ENCODE measurements at regions not wholly inside any gene's neighbourhood (a gene's known extent, or its start where the extent isn't known, plus 50 kb on each side); places are given as distances from the start of the nearest gene placed in this dataset.

- Histone ChIP-seq H3K27ac (no peak overlapping the region), H3K79me2 (ENCODE audit: insufficient read depth, low read depth) (no peaks in the 10 kb centered on the region), H3K36me3 (ENCODE audit: insufficient read depth) (no peaks in the 10 kb centered on the region), H3K9ac (no peak overlapping the region), H3K4me1 (ENCODE audit: low read depth, poor library complexity, severe bottlenecking) (no peaks in the 10 kb centered on the region), H3K4me2 (no peak overlapping the region), H4K20me1 (ENCODE audit: insufficient read depth) (no peaks in the 10 kb centered on the region), H2AFZ (ENCODE audit: low read depth) (no peak overlapping the region), H3K4me3 (IDR thresholded peaks at IDR 0.05; ENCODE audit: insufficient read depth, low read depth, low read length) (no peak overlapping the region), H3K27me3 (ENCODE audit: insufficient read depth, low read depth) (no peaks in the 10 kb centered on the region)
- TF ChIP-seq, protein P1, sequence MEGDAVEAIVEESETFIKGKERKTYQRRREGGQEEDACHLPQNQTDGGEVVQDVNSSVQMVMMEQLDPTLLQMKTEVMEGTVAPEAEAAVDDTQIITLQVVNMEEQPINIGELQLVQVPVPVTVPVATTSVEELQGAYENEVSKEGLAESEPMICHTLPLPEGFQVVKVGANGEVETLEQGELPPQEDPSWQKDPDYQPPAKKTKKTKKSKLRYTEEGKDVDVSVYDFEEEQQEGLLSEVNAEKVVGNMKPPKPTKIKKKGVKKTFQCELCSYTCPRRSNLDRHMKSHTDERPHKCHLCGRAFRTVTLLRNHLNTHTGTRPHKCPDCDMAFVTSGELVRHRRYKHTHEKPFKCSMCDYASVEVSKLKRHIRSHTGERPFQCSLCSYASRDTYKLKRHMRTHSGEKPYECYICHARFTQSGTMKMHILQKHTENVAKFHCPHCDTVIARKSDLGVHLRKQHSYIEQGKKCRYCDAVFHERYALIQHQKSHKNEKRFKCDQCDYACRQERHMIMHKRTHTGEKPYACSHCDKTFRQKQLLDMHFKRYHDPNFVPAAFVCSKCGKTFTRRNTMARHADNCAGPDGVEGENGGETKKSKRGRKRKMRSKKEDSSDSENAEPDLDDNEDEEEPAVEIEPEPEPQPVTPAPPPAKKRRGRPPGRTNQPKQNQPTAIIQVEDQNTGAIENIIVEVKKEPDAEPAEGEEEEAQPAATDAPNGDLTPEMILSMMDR (conservative IDR thresholded peaks at IDR 0.05; ENCODE audit: low read depth, low read length): no peak
These were observed 1262.9 kb downstream of the FSCB start for GRCh38 chr14:43244142-43244625.

DNA sequence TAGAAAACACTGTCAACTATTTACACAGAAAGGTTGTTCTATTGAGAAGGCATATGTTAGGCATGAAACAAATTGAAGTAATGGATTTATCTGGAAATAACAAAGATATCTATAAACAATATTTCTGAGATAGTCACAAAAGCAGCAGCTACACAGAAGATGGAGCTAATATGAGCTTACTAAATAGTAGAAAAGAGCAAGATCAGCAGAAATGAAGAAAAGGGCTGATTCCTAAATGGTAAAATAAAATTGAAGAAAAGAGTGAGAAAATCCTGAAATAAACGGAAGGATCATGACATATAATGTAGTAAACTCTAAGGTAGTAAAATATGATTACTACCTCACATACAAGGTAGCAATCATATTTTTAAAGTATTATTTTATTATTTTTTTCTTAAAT is 1263.9 kb downstream of the FSCB start:
- Histone ChIP-seq H3K4me1 (ENCODE audit: low read depth, poor library complexity, severe bottlenecking) (no peaks in the 10 kb centered on the region), H3K4me2 (no peak overlapping the region)

GRCh38 chr14:43232261-43232660 is 1274.8 kb downstream of the FSCB start:
- no peak overlapping the region for H3K27ac ChIP-seq
- H2AFZ ChIP-seq (ENCODE audit: low read depth): no peak overlapping the region
- H3K27me3 ChIP-seq (ENCODE audit: insufficient read depth, low read depth): no peaks in the 10 kb centered on the region
- H3K9ac ChIP-seq: no peak overlapping the region
- H4K20me1 ChIP-seq (ENCODE audit: insufficient read depth): no peaks in the 10 kb centered on the region
- H3K4me1 ChIP-seq (ENCODE audit: low read depth, poor library complexity, severe bottlenecking): no peaks in the 10 kb centered on the region
- TF ChIP-seq, protein P1 (conservative IDR thresholded peaks at IDR 0.05; ENCODE audit: low read depth, low read length): no peak
- no peak overlapping the region for H3K4me3 ChIP-seq (IDR thresholded peaks at IDR 0.05; ENCODE audit: insufficient read depth, low read depth, low read length)
- H3K4me2 ChIP-seq: no peak overlapping the region
- no peaks in the 10 kb centered on the region for H3K36me3 ChIP-seq (ENCODE audit: insufficient read depth)
- H3K79me2 ChIP-seq (ENCODE audit: insufficient read depth, low read depth): no peaks in the 10 kb centered on the region

More for the DNA sequence above, 1263.9 kb downstream of the FSCB start:
- no peak overlapping the region for H3K9ac ChIP-seq
- no peak overlapping the region for H3K27ac ChIP-seq
- no peaks in the 10 kb centered on the region for H3K79me2 ChIP-seq (ENCODE audit: insufficient read depth, low read depth)
- H2AFZ ChIP-seq (ENCODE audit: low read depth): no peak overlapping the region
- no peak overlapping the region for H3K4me3 ChIP-seq (IDR thresholded peaks at IDR 0.05; ENCODE audit: insufficient read depth, low read depth, low read length)
- TF ChIP-seq, protein P1 (conservative IDR thresholded peaks at IDR 0.05; ENCODE audit: low read depth, low read length): no peak
- H3K36me3 ChIP-seq (ENCODE audit: insufficient read depth): no peaks in the 10 kb centered on the region
- H3K27me3 ChIP-seq (ENCODE audit: insufficient read depth, low read depth): no peaks in the 10 kb centered on the region
- H4K20me1 ChIP-seq (ENCODE audit: insufficient read depth): no peaks in the 10 kb centered on the region

- Histone ChIP-seq H3K9ac (no peak overlapping the region), H3K4me1 (ENCODE audit: low read depth, poor library complexity, severe bottlenecking) (no peaks in the 10 kb centered on the region), H2AFZ (ENCODE audit: low read depth) (no peak overlapping the region), H3K4me3 (IDR thresholded peaks at IDR 0.05; ENCODE audit: insufficient read depth, low read depth, low read length) (no peak overlapping the region), H3K79me2 (ENCODE audit: insufficient read depth, low read depth) (no peaks in the 10 kb centered on the region), H3K27ac (no peak overlapping the region), H3K4me2 (no peak overlapping the region), H3K36me3 (ENCODE audit: insufficient read depth) (no peaks in the 10 kb centered on the region), H3K27me3 (ENCODE audit: insufficient read depth, low read depth) (no peaks in the 10 kb centered on the region), H4K20me1 (ENCODE audit: insufficient read depth) (no peaks in the 10 kb centered on the region)
- TF ChIP-seq, protein P1 (conservative IDR thresholded peaks at IDR 0.05; ENCODE audit: low read depth, low read length): no peak
These were observed 1291.6 kb downstream of the FSCB start for GRCh38 chr14:43215524-43215923.

Data from KMS-11 (cell line).